ENCODE measurements at regions not wholly inside any gene's neighbourhood (a gene's known extent, or its start where the extent isn't known, plus 50 kb on each side); places are given as distances from the start of the nearest gene placed in this dataset.

- intact Hi-C loops (cut with DNase I) = no loop called here
- Histone ChIP-seq H3K9ac (ENCODE audit: low read depth in 2 of 2, low read length in 2 of 2) (no peak overlapping the region), H3K9me3 (no peaks in the 10 kb centered on the region)
Measured at GRCh38 chr14:87626266-87626665, 366.7 kb downstream of the GALC start.

GRCh38 chr14:87623616-87624015 is 369.4 kb downstream of the GALC start:
- no peak for DNase-seq
- Histone ChIP-seq H3K9ac (ENCODE audit: low read depth in 2 of 2, low read length in 2 of 2) (no peak overlapping the region), H3K27me3 (no peaks in the 10 kb centered on the region), H3K4me1 (no peaks in the 10 kb centered on the region), H3K9me3 (no peaks in the 10 kb centered on the region), H3K4me3 (no peak overlapping the region), H3K27ac (no peak overlapping the region), H3K36me3 (no peaks in the 10 kb centered on the region)
- TF ChIP-seq CTCF (IDR thresholded peaks at IDR 0.05) = no peak
- intact Hi-C loops (cut with DNase I) = no loop called here

More at GRCh38 chr14:87626266-87626665, 366.7 kb downstream of the GALC start:
- H3K4me1 ChIP-seq = no peaks in the 10 kb centered on the region
- H3K27me3 ChIP-seq = no peaks in the 10 kb centered on the region
- no peak overlapping the region for H3K27ac ChIP-seq
- H3K4me3 ChIP-seq = no peak overlapping the region
- DNase-seq = no peak
- no peak for TF ChIP-seq CTCF (IDR thresholded peaks at IDR 0.05)
- H3K36me3 ChIP-seq = no peaks in the 10 kb centered on the region

GRCh38 chr14:87617079-87617478 is 375.9 kb downstream of the GALC start:
- Histone ChIP-seq H3K36me3 (no peaks in the 10 kb centered on the region), H3K27ac (no peak overlapping the region), H3K4me1 (no peaks in the 10 kb centered on the region), H3K27me3 (no peaks in the 10 kb centered on the region), H3K9ac (ENCODE audit: low read depth in 2 of 2, low read length in 2 of 2) (no peak overlapping the region), H3K4me3 (no peak overlapping the region), H3K9me3 (no peaks in the 10 kb centered on the region)
- intact Hi-C loops (cut with DNase I) = no loop called here
- DNase-seq = no peak
- TF ChIP-seq CTCF (IDR thresholded peaks at IDR 0.05) = no peak

- Histone ChIP-seq H3K36me3 (no peaks in the 10 kb centered on the region), H3K27ac (no peak overlapping the region), H3K4me3 (no peak overlapping the region), H3K4me1 (no peaks in the 10 kb centered on the region), H3K9me3 (no peaks in the 10 kb centered on the region), H3K27me3 (no peaks in the 10 kb centered on the region), H3K9ac (ENCODE audit: low read depth in 2 of 2, low read length in 2 of 2) (no peak overlapping the region)
- intact Hi-C loops (cut with DNase I) = no loop called here
- peak; percentile 29 for DNase-seq
- peak; percentile 35 for TF ChIP-seq CTCF (IDR thresholded peaks at IDR 0.05)
Measured at GRCh38 chr14:87615822-87616679, 376.9 kb downstream of the GALC start.

- no peak for DNase-seq
- H3K36me3 ChIP-seq = no peaks in the 10 kb centered on the region
- no peaks in the 10 kb centered on the region for H3K4me1 ChIP-seq
- H3K27me3 ChIP-seq = no peaks in the 10 kb centered on the region
- H3K27ac ChIP-seq = no peak overlapping the region
- intact Hi-C loops (cut with DNase I) = no loop called here
- H3K9me3 ChIP-seq = no peaks in the 10 kb centered on the region
- no peak overlapping the region for H3K9ac ChIP-seq (ENCODE audit: low read depth in 2 of 2, low read length in 2 of 2)
- TF ChIP-seq CTCF (IDR thresholded peaks at IDR 0.05) = no peak
- H3K4me3 ChIP-seq = no peak overlapping the region
Measured at GRCh38 chr14:87615047-87615446, 377.9 kb downstream of the GALC start.

Measured in colonic mucosa (tissue), 4 donors.